Tibial artery (tissue), 4 donors: ENCODE measurements at regions not wholly inside any gene's neighbourhood (a gene's known extent, or its start where the extent isn't known, plus 50 kb on each side); places are given as distances from the start of the nearest gene placed in this dataset.

ENCODE experiments used
- DNase-seq, 2 donors: peaks; one replicate each; pipeline ENCODE4 v3.0.0-alpha.2; 2019
- H3K27ac ChIP-seq, 2 donors: fragments of 200-600 bp; sonication (generic) in 1 of 2; 1 replicate in 1 of 2; 2 replicates in 1 of 2; pipeline ENCODE4 v1.5.1; 2018 to 2019; ENCODE audit warnings: mild to moderate bottlenecking in 1 of 2
- H3K27me3 ChIP-seq, 2 donors: fragments of 200-600 bp; sonication (generic) in 1 of 2; one replicate each; pipeline versions ENCODE4 v1.5.1 to v1.6.0; 2016 to 2019
- H3K36me3 ChIP-seq, 3 donors: fragments of 200-600 bp; sonication (generic) in 2 of 3; one replicate each; pipeline ENCODE4 v1.5.1; 2016 to 2019; ENCODE audit warnings: mild to moderate bottlenecking in 2 of 3
- H3K4me1 ChIP-seq, 4 donors: fragments of 200-600 bp; sonication (generic) in 2 of 4; 1 replicate in 3 of 4; 2 replicates in 1 of 4; pipeline ENCODE4 v1.5.1; 2016 to 2019
- H3K4me3 ChIP-seq, 2 donors: fragments of 200-600 bp; sonication (generic) in 1 of 2; 1 replicate in 1 of 2; 2 replicates in 1 of 2; pipeline ENCODE4 v1.5.1; 2018 to 2019; ENCODE audit warnings: mild to moderate bottlenecking in 2 of 2
- H3K9me3 ChIP-seq, 3 donors: fragments of 200-600 bp; sonication (generic) in 1 of 3; one replicate each; pipeline ENCODE4 v1.5.1; 2016 to 2019
- CTCF ChIP-seq, 2 experiments: fragments of 200-600 bp in 1 of 2; fragments of 450-650 bp in 1 of 2; IDR thresholded peaks; one replicate each; pipeline ENCODE4 v1.5.1; 2017 to 2019; ENCODE audit warnings: antibody characterized with exemption in 2 of 2, mild to moderate bottlenecking in 1 of 2, moderate library complexity in 1 of 2
- intact Hi-C: fragments of 100-400 bp; cut with DNase I; formaldehyde crosslinking; loops from one replicate; pipeline ENCODE4 v1.15.0; 2023; ENCODE audit warnings: low total_unique reads

GRCh38 chr3:73225146-73225855 is 163.8 kb downstream of the EBLN2 start:
- Histone ChIP-seq H3K27me3 (no peaks in the 10 kb centered on the region), H3K4me3 (no peak overlapping the region), H3K4me1 (peaks cover 5 to 34% (median 15%) of the 10 kb centered on the region in 4 donors), H3K27ac (peak overlapping the region; percentile 19 to 43), H3K9me3 (no peaks in the 10 kb centered on the region), H3K36me3 (no peaks in the 10 kb centered on the region)
- no peak for DNase-seq
- TF ChIP-seq CTCF (IDR thresholded peaks at IDR 0.05): no peak
- intact Hi-C loops: no loop called here

- Histone ChIP-seq H3K27ac (peak overlapping the region; percentile 19 to 43), H3K9me3 (no peaks in the 10 kb centered on the region), H3K4me1 (peaks cover 5 to 34% (median 15%) of the 10 kb centered on the region in 4 donors), H3K36me3 (no peaks in the 10 kb centered on the region), H3K4me3 (no peak overlapping the region), H3K27me3 (no peaks in the 10 kb centered on the region)
- DNase-seq: no peak
- TF ChIP-seq CTCF (IDR thresholded peaks at IDR 0.05): no peak
- intact Hi-C loops: no loop called here
Measured at GRCh38 chr3:73225991-73226390, 164.5 kb downstream of the EBLN2 start.

- no peaks in the 10 kb centered on the region for H3K36me3 ChIP-seq
- H3K27me3 ChIP-seq: no peaks in the 10 kb centered on the region
- no peak overlapping the region for H3K27ac ChIP-seq
- H3K9me3 ChIP-seq: no peaks in the 10 kb centered on the region
- intact Hi-C loops: no loop called here
- H3K4me1 ChIP-seq: peaks cover 5 to 34% (median 15%) of the 10 kb centered on the region in 4 donors
- no peak overlapping the region for H3K4me3 ChIP-seq
- no peak for DNase-seq
- no peak for TF ChIP-seq CTCF (IDR thresholded peaks at IDR 0.05)
Measured at GRCh38 chr3:73228000-73228399, 166.5 kb downstream of the EBLN2 start.

GRCh38 chr3:73228437-73228836 is 167.0 kb downstream of the EBLN2 start:
- TF ChIP-seq CTCF (IDR thresholded peaks at IDR 0.05): no peak
- H3K9me3 ChIP-seq: no peaks in the 10 kb centered on the region
- intact Hi-C loops: no loop called here
- H3K4me3 ChIP-seq: no peak overlapping the region
- H3K36me3 ChIP-seq: no peaks in the 10 kb centered on the region
- H3K27ac ChIP-seq: no peak overlapping the region
- H3K27me3 ChIP-seq: no peaks in the 10 kb centered on the region
- H3K4me1 ChIP-seq: peaks cover 5 to 34% (median 15%) of the 10 kb centered on the region in 4 donors
- no peak for DNase-seq

GRCh38 chr3:73228959-73229358 is 167.5 kb downstream of the EBLN2 start:
- no peak for TF ChIP-seq CTCF (IDR thresholded peaks at IDR 0.05)
- Histone ChIP-seq H3K9me3 (no peaks in the 10 kb centered on the region), H3K27ac (no peak overlapping the region), H3K4me1 (peaks cover 5 to 39% (median 15%) of the 10 kb centered on the region in 4 donors), H3K36me3 (no peaks in the 10 kb centered on the region), H3K4me3 (no peak overlapping the region), H3K27me3 (no peaks in the 10 kb centered on the region)
- DNase-seq: no peak
- intact Hi-C loops: no loop called here
